Activated CD8-positive, alpha-beta memory T cell treated with anti-CD3 and anti-CD28 coated beads, Interleukin-2, amount 50 U/mL, for 24 hours (primary cell): ENCODE measurements at regions not wholly inside any gene's neighbourhood (a gene's known extent, or its start where the extent isn't known, plus 50 kb on each side); places are given as distances from the start of the nearest gene placed in this dataset.
"Not testable (repeated sequence)": the region's sequence is repeated elsewhere in the genome, so short reads cannot be mapped to it uniquely, and the experiment has no call there.

ENCODE experiments used
- DNase-seq: peaks from one replicate; pipeline ENCODE4 v3.0.0-alpha.2; 2020; ENCODE audit errors: extremely low read depth

DNA sequence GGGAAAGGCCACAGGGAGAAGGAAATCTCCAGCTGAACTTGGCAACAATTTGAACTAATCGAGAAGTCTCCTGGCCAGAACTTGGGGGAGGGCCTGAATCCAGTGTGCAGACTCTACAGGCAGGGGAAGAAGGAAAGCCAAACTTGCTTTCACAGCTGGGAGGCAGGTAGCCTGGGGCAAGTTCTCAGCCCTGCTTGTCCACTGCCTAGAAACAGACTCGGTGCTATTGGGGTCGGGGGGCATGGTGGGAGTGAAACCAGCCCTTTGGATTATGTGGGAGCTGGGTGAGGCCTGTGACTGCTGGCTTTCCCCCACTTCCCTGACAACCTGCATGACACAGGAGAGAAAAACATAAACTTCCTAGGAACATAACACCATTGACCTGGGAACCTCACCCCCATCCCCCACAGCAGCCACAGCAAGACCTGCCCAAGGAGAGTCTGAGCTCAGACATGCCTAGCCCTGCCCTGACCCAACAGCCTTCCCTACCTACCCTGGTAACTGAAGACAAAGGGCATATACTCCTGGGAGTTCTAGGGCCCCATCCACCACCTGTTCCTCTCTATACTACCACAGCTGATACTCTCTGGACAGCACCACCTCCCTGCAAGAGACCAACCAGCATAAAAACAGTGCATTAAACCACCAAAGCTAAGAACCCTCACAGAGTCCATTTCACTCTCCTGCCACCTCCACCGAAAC lies 103.7 kb upstream of the MNS1 start:
- DNase-seq, result no peak

DNA sequence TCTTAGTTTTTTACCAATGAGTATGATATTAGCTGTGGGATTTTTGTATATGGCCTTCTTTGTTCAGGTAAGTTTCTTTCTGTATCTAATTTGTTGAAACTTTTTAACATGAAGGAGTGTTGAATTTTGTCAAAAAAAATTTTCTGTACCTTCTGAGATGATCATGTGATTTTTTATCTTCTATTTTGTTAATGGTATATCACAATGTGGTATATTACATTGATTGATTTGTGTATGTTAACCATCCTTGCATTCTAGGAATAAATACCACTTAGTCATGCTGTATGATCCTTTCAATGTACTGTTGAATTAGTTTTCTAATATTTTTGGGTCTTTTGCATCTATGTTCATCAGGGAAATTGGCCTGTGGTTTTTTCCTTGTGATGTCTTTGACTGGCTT lies 92.5 kb upstream of the MNS1 start:
- DNase-seq, result no peak

- DNase-seq, result no peak
Measured at GRCh38 chr15:56553486-56553885, 88.5 kb upstream of the MNS1 start.

DNA sequence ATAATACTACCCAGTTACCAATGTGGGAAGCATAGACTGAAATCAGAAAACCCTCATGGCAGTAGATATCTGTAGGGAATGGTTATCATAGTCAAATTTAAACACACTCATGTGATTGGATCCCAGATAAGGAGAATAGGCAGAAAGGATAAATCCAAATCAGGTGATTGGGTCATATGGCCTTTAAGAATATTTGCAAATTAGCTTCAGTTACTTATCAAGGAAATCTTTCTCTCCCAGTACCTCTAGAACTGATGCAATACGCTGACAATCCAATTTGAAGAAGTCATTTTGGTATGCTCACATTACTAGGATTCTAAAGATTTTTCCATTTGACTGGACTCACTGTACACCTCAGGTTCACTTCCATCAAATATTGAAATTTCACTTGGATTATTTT lies 87.7 kb upstream of the MNS1 start:
- no peak for DNase-seq

DNA sequence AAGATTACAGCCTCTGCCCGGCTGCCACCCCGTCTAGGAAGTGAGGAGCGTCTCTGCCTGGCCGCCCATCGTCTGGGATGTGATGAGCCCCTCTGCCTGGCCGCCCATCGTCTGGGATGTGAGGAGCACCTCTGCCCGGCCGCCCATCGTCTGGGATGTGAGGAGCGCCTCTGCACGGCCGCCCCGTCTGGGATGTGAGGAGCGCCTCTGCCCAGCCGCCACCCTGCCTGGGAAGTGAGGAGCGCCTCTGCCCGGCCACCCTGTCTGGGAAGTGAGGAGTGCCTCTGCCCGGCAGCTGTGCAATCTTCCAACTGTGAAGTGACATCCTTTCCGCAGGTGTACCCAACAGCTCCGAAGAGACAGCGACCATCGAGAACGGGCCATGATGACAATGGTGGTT lies 75.6 kb upstream of the MNS1 start:
- not testable (repeated sequence) for DNase-seq

DNA sequence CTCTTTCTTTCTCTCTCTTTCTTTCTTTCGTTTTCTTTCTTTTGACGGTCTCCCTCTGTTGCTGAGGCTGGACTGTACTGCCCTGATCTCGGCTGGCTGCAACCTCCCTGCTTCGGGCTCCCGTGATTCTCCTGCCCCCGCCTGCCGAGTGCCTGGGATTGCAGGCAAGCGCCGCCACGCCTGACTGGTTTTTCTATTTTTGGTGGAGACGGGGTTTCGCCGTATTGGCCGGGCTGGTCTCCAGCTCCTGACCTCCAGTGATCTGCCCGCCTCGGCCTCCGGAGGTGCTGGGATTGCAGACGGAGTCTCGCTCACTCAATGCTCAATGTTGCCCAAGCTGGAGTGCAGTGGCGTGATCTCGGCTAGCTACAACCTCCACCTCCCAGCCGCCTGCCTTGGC lies 75.2 kb upstream of the MNS1 start:
- not testable (repeated sequence) for DNase-seq

DNA sequence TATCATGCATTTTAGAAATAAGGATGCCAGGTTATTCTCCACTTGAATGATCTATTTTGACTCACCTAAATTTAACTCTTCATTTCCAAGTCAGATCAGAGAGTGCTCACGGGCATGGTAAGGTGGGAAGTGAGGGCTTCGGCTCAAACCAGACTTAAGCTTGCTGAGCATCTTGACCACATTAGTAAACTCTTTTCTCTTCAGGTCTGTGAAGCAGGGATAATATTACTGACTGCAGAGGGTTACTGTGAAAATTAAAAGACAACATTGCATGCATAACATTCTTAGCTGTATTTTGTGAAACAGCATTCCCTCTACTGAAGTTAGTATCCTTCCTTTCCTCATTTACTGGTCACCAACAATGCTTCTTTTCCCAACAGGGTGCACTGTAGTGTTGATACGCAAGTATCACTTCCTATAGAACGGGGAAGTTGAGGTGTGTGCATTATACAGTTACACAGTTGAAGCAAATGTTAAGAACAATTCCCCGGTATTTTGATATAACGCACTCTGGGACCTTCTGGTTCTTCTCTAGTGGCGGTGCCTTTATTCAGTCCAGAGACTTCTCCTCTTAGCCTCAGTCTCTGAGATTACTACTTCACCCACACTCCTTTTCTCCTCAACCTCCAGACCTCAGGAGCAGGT lies 74.1 kb upstream of the MNS1 start:
- DNase-seq, result no peak

DNA sequence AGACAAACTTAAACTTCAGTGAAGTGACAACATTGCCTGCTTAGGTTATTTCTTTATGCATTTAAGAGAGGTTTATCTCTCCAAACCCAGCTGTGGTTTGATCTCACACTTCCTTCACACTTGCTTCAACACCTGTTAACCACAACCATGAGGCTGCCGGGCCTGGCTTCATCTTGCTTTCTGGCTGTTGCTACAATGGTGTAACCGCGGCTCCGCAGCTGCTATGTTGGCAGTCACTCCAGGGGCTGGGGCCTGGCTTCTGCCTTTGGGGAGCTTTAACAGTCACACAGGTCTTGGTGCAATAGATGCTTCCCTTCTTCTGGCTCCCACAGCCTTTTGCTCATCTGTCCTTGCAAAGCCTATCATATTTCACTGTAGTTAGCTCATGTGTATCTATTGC lies 72.9 kb upstream of the MNS1 start:
- peak; percentile 8 for DNase-seq

DNA sequence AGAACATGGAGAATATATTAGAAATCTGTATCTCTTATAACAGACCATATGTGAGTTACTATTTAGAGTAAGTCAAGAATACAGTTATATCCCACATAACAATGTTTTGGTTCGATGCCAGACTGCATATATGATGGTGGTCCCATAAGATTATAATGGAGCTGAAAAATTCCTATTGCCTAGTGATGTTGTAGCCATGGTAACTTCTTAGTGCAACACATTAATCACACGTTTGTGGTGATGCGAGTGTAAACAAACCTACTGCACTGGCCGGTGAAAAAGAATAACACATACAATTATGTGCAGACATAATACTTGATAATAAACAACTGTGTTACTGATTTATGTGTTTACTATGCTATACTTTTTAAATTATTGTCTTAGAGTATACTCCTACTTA lies 69.8 kb upstream of the MNS1 start:
- DNase-seq, result no peak

DNA sequence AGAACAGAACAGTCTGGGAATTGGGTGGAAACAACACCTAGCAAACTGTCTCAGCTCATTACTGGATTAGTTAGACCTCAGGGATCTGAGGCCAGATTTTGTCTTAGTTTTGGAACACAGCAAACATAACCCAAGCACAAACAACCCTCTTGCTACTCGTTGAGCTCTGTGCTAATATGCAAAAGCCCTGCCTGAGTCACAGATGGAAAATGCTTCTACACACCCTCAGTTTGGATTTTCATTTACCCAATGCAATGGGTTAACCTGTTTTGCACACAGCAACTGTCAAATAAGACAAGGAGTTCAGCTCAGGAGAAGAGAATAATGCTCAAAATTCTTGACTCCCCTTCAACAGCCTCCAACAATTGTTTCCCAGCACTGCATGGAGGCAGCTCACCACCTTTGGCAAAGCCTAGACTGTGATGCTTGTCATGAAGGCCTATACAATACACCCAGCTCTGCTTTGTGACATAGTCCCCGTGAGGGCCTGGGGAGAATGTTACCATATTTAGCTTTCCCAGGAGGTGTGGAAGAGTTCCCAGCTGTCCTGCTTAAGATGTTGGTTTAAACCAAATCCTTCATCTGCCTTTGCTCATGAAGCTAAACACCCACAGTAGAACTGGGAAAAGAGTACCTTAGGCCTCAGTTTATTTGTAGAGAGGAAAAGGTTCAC lies 68.9 kb upstream of the MNS1 start:
- no peak for DNase-seq

DNA sequence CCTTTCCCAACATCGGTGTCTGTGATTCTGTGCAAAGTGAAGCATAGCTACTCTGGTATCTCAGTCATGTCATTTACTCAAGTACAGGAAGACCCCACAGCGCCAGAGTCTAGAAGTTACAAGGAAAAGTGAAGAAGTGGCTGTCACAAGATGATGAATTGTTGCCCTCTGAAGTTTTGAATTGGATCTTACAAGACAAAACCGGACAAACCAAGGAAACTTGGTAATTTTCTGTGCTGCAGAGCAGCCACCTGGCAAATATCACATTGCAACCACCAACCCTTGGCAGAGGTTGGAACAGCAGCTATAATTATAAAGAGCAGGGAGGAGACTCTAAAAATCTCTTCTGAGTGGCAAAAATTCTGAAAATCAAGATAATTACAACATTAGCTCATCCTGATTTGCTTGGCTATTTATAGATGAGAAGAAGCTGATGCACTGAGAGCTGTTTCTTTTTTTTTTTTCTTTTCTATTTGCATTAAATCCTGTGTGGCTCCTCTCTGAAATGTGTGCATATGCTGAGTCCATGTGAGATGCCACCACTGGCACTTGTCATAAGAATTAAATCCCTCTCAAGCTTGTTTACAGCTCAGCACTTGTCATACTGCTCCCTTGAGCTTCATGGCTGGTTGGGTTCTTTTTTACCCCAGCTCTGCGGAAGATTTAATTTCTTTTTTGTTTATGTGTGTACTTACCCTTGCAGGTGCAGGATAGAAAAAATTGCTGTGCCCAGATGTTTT lies 68.0 kb upstream of the MNS1 start:
- no peak for DNase-seq

GRCh38 chr15:56530157-56530556 lies 65.2 kb upstream of the MNS1 start:
- DNase-seq, result no peak

- DNase-seq, result no peak
Measured at GRCh38 chr15:56528136-56528535, 63.2 kb upstream of the MNS1 start.

DNA sequence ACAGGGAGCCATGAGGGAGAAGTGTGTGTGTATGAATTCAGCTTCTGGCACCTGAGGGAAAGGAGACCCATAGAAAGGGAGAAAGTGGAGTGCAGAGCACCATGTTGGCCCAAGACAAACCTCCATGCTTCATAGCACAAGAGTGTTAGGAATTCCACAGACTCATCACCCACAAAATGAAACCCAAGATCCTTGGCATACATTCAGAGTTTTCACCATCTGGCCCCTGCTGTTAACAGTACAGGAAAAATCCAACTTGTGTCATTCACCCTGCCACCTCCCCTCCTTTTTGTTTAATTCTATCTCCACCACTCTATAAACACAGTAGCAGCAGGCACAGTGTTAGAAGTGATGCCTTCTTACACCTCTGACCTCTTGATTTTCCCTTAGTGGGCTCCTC lies 60.0 kb upstream of the MNS1 start:
- DNase-seq, result no peak

GRCh38 chr15:56523521-56523920 lies 58.6 kb upstream of the MNS1 start:
- DNase-seq, result no peak

DNA sequence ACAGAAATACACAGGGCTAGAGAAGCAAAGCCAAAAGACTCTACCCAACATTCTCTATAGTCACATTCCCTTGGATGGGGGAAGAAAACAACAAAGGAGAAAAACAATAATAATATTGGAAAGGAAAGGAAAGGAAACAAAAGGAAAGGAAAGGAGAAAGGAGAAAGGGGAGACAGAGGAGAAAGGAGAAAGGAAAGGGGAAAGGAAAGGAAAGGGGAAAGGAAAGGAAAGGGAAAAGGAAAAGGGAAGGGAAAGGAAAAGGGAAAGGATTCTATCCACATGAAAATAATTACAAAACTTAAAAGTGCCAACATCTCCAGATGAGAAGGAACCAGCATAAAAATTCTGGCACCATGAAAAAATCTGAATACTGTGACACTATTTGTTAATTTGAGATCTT lies 54.1 kb upstream of the MNS1 start:
- DNase-seq, result no peak
